ENCODE measurements at regions not wholly inside any gene's neighbourhood (a gene's known extent, or its start where the extent isn't known, plus 50 kb on each side); places are given as distances from the start of the nearest gene placed in this dataset.

DNA sequence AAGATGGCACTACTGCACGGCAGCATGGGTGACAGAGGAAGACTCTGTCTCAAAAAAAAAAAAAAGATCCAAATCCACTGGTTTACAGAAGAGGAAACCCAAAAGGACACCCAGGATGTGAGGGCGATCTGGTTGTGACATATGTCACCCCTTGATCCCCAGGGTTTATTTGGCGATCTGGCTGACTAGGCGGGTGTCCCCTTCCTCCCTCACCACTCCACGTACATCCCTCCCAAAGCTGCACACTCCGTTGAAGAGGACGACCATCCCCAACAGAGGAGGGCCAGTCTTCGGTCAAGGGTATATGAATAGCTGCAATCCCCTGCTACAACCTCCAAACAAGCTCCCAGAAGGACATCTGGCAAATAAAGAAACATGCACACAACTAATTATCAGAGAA lies 111.6 kb downstream of the HTR5A start:
- DNase-seq (ENCODE audit: low spot score): no peak

DNA sequence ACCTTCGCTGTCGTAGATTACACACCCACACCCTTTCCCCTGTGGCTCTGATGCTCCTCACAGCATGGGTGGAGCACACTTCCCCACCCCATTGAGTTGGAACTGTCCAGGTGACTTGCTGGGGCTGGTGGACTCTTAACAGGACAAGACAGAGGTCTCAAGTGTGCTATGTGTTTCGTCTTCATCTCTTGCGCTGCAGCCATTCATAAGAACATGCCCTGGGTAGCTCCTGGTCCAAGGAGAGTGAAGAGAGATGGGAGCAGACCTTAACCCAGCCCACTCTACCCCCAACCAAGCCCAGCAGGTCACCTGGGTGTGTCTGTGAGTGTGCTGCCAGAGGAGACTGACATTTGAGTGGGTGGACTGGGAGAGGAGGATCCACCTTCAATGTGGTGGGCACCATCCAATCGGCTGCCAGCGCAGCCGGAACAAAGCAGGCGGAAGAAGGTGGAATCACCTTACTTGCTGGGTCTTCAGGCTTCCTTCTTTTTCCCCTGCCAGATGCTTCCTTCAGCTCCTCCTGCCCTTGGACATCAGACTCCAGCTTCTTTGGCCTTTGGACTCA lies 112.4 kb downstream of the HTR5A start:
- DNase-seq (ENCODE audit: low spot score): no peak

DNA sequence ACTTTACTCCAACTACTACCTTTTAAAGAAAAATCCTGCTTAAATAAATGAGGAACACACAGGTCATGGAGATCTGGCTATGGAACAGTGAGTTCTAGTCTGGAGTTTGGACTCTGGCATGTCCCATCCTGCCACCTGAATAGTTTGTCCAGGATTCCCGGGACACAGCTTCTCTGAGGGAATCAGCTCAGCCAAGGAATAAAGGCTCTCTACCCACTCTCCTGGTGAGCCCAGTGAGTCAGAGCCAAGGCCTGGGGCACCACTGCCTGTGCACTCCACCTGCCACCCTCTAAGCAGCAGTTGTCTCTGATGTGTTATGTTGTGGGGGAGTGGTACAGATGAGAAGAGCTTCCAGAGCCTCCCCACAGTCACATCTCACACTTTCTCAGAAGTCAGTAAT lies 113.5 kb downstream of the HTR5A start:
- DNase-seq (ENCODE audit: low spot score): no peak

DNA sequence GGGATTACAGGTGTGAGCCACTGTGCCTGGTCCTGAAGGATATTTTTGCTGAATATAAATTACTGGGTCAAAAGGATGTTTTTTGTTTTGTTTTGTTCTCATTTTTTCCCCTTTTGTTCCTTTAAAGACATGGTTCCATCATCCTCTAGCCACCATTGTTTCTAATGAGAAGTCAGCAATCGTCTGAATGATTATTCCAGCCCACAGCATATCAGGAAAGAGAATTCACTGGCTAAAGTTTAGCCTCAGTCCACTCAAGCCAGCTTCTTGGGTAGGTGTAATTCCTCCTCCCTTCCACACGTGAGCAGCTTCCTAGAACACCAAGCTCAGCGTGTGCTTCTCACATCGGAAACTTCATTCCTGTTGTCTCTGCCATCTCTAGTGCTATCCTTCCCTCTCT lies 112.8 kb upstream of the INSIG1 start:
- no peak for DNase-seq (ENCODE audit: low spot score)

DNA sequence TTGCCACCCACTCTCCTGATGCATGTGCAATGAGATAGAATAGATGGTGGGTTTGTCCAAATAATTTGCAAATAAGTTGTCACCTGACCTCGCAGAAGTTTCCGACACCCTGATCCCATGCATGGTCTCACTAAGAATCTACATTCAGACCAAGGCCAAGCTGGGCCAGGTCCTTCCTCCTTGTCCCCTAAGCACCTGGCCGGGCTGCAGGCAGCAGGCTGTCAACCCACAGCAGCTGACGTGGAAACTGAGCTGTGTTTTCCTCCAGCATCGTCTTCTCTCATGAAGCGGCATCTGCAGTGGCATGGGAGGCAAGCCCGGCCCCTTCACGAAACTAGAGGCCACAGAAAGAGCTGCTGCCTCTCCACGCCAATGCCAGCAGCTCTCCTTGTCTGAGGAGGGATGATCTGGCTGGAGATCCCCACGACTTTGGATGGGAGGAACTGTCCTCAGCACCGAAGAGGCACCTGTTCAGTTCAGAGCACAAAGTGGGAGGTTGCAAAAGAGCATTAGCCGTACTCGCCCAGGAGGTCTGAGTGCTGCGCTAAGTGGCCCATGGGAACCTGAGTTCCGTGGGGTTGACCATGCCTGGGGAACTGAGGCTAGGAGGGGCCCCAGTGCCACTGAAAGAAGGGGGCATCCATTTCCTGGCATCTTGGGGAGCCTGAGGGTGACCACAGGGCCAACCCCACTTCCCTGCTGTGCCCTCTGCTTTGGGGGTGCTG lies 110.5 kb upstream of the INSIG1 start:
- DNase-seq (ENCODE audit: low spot score): no peak

DNA sequence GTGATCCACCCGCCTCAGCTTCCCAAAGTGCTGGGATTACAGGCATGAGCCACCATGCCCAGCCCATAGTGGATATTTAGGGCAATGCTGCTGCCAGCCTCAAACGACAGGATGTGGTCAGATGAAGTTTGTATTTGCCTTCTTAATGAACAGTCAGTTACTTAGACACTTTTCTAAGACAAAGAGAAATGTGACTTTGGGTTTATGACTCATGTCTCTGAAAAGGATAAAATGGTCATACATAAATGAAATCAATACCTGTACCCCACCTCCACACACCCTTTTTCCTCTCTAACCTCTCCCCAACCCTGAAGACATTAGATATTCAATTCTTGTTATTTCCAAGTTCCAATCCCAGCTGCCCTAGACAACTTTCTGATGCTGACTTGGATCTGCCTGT lies 109.3 kb upstream of the INSIG1 start:
- peak; percentile 14 for DNase-seq (ENCODE audit: low spot score)

DNA sequence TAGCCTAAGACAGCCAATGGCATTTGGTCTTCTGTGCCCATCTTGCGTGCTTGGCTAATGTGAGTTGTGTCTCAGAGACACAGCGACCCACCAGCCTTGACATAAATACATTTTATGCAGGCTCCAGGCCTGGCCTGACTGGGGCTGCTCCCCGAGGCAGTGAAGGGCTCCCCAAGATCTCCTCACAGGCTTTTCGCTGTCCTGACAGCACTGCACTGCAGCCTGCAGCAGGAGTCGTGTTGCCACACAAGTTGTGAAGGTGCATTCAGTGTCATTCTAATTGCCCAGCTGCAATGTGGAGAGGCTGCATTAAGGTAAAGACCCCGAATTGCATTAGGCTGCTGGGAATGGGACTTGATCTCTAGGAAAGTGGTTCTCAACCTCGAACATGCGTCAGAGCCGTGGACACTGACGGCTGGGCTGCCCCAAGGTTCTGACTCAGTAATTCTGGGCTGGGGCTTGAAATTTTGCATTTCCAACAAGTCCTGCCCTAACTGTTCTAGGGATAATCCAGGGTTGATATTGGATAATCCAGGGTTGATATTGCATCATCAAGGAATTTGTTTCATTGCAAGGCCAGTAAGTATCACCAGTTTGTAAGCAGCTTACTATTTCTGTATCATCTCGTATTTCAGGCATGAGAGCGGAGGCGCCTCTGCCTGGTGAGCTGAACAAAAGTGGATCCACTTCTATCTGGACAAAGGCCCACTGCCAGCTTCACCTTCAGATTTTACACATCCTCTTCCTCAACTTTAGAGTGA lies 108.7 kb upstream of the INSIG1 start:
- no peak for DNase-seq (ENCODE audit: low spot score)

DNA sequence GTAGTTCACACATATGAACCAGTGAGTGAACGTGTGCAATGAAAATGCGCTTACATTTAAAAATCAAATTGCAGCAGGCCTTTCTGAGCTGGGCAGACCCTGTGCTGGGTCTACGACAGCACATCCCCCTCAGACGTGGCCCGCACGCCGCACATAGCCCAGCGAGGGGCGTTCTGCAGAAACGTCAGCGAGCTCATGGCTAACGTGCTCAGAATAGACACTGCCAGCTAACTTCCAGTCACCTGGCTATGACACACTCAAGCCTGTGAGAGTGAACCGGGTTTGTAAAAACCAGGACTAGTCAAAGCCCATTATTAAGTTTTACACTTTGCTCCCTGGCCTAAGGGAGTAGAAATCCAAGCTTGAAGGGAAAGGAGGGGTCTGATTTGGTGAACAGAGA lies 108.1 kb upstream of the INSIG1 start:
- DNase-seq (ENCODE audit: low spot score): no peak

DNA sequence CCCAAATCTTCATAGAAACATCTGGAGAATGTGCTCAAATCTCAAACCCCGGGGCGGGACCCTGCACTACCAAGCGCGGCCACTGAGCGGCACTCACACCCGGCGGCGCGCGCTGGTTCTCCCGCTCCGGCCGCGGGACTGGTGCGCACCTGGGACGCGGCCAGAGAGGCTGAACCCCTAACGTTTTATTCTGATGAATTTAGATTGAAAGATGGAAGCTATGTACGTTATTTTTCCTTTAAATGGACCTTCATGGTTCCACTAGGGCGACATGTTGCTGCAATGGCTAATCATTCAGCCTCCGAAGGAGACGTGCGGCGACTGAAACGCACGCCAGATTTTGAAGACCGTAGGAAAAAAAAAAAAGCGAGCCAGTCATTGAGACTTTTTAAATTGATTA lies 107.0 kb upstream of the INSIG1 start:
- DNase-seq (ENCODE audit: low spot score): peak; percentile 23

DNA sequence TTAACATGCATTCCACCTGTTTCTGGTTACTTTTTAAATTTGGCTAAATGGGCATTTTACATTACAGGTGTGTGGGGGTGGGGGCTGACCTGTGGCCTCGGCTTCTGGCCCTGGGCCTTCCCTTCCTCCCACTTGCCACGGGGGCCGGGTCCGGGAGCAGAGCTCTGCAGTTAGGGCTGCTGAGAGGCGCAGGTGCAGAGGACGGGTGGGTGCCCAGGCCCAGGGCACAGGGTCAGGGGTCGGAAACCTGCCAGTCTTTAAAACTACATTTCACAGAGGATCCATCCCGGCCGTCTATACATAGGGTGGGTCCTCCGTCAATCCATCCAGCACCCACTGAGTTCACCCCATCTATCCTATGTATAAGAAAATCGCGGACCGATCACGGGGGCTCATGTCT lies 106.5 kb upstream of the INSIG1 start:
- no peak for DNase-seq (ENCODE audit: low spot score)

DNA sequence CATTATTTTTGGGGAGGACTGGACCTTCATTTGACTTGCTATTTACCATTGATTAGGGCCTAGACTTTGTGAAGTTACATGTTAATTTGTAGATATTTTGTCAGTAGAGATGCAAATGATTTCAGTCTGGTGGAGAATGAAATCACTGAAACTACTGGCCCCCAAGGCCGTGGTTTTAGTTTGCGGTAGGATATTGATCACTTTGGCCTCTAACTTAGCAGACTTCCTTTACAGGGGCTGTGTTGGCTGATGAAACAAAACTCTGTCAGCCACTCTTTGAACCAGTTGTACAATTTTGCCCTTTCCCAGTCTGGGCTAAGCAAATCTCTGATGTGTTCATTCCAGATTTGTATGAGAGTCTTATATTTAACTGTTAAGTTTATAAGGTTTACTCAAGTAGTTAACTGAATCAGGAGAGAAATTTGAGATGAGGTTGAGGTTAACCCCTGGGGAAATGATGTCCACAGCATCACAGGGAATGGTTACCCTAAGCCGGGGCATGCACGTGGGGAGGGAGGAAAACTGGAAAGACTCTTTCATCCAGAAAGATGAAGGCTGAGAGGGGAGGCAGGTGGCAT lies 105.7 kb upstream of the INSIG1 start:
- DNase-seq (ENCODE audit: low spot score): no peak

DNA sequence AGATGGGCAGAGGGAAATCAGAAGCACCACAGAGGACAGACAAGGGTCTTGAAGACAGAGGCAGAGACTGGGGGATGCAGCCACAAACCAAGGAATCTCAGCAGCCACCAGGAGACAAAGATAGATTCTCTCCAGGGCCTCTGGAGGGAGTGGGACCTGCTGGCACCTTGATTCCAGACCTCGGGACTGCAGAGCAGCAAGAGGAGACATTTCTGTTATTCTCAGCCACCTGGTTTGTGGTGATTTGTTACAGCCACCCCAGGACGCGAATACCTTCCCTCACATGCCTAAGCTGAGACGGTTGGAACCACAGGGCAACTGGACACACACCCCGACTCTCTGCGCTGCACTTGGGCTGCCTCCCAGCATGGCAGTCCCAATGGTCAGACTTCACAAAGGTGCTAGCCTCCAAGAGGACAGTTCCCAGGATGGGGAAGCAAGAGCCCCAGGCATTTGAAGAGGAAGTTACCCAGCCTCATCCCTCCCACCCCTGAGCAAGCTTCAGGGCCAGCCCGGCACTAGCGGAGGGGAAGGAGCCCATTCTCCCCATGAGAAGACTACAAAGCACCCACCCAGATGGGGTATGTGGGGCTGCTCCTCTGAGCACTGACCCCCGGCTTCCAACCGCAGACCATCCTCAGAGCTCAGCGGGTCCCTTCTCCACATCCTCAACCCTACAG lies 104.6 kb upstream of the INSIG1 start:
- no peak for DNase-seq (ENCODE audit: low spot score)

DNA sequence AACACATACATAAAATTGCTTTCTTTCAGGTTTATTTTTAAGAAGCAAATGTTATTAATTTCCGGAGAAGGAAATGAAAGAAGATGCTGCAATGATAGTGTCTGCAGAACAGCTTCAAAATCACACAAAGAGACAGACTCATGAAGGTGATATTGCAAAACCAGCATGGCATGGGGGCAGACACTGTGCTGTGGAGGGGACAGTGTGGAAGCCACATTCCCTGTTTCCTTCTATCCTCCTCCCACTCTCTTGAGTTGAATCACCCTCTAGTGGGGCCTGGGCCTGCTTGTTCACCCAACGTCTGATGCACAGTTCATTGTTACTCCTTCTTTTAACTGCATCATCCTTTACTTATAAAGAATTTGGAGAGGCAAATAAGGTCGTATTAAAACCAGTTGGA lies 104.0 kb upstream of the INSIG1 start:
- DNase-seq (ENCODE audit: low spot score): no peak

DNA sequence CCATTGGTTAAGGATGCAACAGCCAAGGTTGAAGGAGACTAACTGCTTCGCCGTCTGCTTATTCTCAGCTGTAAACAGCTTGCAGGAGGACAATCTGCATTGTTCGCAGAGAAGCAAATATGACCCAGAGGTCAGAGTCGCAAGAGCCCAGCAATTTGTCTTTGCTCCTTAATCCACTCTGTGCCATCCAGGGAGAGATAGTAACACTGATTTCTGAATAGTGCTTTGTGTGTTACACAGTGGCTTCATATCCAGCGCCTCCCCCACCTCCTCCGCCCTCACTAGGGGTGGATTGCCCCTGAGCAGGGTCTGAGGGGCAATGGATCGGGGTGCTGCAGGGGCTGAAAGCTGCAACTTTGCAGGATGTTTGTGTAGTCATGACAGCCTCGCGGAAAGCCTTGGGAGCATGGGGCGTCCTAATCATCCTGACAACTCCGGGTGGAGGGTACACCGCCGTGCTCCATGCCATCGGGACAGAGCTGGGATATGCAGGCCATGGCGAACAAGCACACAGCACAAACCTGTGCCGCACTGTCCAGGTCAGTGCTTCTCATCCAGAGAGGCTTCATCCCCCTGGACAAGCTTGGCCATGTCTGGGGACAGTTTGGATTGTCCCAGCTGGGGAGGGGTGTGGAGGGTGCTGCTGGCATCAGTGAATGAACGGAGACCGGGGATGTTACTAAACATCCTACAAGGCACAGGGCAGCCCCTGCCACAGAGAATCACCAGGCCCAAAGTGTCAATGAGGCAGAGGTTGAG lies 103.1 kb upstream of the INSIG1 start:
- DNase-seq (ENCODE audit: low spot score): no peak

DNA sequence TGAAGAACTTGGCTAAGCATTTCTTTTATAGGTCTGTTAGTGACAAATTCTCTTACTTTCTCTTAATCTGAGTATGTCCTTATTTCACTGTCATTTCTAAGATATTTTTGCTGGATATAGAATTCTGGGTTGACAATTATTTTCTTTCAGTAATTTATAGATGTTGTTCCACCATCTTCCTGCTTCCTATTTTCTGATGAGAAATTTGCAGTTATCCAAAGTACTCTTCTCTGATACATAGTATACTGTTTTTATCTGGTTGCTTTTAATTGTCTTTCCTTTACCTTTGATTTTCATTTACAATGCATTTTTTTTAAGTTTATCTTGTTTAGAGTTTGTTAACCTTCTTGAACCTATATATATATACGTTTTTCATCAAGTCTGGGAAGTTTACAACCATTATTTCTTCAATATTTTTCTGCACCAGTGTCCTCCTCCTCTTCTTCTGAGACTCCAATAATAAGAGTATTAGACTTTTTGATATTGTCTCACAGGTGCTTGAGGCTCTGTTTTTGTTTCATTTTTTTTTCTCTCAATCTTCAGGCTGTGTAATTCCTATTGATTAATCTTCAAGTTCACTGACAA lies 101.6 kb upstream of the INSIG1 start:
- no peak for DNase-seq (ENCODE audit: low spot score)

DNA sequence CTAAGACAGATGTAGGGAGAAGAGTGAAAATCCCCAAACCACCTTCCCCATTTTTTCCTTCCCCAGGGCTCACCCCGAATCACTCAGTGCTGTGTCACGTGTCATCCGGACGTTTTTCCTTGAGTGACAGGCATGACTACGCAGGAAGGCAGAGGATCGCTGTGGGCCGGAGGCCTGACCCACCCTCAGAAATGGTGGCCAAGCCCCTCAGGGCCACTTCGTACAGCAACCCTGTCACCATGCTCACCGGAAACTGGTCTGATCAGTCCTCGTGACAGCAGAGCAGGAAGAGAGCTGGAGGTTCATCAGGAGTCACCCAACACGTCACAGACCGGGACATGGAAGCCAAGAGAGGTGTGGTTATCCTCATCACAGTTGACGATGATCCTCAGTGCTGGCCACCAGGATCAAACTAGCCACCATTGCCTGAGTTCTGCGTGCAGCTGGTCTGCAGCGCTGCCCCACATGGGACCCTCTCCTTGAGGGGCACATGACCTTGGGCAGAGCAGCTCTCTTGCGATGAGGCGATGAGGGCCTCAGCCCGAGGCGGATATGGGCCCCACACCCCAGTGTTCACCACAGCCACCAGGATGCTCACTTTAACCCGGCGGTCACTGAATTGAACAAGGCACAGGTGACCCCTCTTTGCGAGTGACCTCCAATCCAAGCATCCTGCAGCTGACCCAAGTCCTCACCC lies 99.3 kb upstream of the INSIG1 start:
- DNase-seq (ENCODE audit: low spot score): no peak

DNA sequence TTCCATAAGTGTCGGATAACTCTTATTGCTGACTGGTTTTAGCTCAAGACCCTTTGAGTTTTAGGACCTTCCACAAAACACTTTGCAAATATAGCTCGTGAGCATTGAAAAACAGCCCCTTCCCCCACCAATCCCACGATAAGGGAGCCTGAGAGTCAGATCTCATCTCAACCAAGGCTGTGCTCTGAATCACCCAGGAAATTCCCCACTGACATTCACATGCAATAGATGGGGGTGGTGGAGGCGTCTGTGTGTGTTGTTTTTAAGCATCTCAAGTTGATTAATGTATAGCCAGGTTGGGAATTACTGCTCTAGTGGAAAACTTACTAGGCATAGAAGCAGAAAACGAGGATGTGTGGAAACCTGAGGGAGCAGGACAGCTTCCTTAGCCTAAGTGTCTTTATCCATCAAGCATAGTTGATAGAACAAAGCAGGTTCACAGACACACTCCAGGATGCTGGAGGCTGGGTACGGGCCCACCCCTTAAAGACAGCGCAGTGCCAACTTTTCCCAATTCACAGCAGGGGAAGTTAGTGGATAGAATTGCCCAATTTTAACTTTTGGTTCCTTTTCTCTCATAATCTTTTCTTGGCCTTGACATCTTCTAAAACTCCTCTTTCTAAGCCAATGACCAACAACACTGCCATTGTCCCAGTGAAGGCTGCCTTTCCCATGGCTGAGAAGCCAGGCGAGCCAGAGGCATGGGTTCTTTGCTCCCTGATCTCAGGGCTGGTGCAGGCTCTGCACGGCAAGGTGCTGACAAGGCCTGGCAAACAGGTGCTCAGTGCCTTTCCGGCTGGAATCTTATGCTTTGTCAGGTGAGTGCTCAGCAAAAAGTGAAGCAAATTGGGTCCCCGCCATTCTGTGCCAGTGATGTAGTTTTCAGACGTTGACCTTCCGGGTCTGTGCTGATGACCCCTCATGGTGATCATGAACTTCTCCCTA lies 98.5 kb upstream of the INSIG1 start:
- no peak for DNase-seq (ENCODE audit: low spot score)

DNA sequence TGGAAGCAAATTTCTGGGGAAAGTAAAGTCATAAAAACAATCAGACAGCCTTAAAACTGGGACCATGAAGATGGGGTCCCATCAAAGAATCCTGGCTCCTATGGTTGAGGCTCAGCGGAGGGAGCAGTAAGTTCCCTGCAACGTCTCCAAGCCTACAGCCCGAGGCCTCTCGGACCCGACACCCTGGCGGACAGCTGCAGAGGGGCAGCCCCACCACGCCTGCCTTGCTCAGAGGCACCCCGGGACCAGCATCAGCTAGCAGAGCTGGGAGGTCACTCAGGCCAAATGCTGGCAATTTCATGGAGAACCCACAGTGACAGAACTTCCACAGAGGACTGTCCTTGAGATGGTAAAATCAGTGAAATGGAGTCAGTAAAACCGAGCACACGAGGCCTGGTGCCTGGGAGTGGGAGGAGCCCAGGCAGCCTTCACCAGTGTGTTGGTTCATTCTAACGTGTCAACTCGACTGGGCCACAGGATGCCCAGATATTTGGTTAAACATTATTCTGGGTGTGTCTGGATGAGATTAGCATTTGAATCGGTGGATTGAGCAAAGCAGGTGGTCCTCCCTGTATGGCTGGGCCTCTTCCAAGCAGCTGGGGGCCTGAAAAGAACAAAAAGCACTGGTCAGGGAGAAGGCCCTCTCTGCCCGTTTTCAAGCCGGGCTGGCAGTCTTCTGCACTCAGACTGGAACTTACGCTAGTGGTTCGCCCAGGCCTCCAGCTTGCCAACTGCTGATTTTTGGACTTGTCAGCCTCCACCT lies 96.2 kb upstream of the INSIG1 start:
- DNase-seq (ENCODE audit: low spot score): no peak
